Thyroid gland (tissue), 4 donors: ENCODE measurements at regions not wholly inside any gene's neighbourhood (a gene's known extent, or its start where the extent isn't known, plus 50 kb on each side); places are given as distances from the start of the nearest gene placed in this dataset.

Source experiments
- POLR2A ChIP-seq, 2 donors: fragments of 450-650 bp; IDR thresholded peaks; one replicate each; pipeline ENCODE4 v1.6.1; 2017; ENCODE audit warnings: antibody characterized with exemption in 2 of 2, mild to moderate bottlenecking in 2 of 2, moderate library complexity in 1 of 2
- TF ChIP-seq, protein P1 (sequence below), 6 experiments: fragments of 200-600 bp in 3 of 6; fragments of 450-650 bp in 3 of 6; sonication (generic) in 3 of 6; IDR thresholded peaks; one replicate each; pipeline ENCODE4 v1.5.1; 2016 to 2019; ENCODE audit warnings: antibody characterized with exemption in 6 of 6, mild to moderate bottlenecking in 2 of 6, inconsistent platforms in 1 of 6, moderate library complexity in 1 of 6

DNA sequence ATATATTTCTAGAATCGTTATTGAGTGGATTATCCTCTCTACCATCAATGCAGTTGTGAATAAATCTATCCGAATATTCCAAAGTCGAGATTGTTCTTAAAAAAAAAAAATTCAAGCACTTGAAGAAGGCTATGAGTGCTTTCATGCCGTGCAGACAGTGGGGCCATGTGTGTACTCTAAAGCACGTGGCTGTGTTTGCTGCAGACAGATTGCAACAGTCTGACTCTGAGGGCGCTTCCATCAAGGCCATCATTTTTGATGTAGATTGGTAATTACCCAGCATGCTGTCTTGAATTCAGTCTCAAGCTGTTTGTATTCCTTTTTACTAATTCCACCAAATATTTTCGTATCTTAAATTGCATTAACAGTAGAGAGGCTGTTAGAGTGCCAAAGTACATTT, 325.9 kb upstream of the LINC00305 start:
- TF ChIP-seq, protein P1, sequence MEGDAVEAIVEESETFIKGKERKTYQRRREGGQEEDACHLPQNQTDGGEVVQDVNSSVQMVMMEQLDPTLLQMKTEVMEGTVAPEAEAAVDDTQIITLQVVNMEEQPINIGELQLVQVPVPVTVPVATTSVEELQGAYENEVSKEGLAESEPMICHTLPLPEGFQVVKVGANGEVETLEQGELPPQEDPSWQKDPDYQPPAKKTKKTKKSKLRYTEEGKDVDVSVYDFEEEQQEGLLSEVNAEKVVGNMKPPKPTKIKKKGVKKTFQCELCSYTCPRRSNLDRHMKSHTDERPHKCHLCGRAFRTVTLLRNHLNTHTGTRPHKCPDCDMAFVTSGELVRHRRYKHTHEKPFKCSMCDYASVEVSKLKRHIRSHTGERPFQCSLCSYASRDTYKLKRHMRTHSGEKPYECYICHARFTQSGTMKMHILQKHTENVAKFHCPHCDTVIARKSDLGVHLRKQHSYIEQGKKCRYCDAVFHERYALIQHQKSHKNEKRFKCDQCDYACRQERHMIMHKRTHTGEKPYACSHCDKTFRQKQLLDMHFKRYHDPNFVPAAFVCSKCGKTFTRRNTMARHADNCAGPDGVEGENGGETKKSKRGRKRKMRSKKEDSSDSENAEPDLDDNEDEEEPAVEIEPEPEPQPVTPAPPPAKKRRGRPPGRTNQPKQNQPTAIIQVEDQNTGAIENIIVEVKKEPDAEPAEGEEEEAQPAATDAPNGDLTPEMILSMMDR (IDR thresholded peaks at IDR 0.05), result no peak
- TF ChIP-seq POLR2A (IDR thresholded peaks at IDR 0.05), result no peak
